A673 (cell line): ENCODE measurements at regions not wholly inside any gene's neighbourhood (a gene's known extent, or its start where the extent isn't known, plus 50 kb on each side); places are given as distances from the start of the nearest gene placed in this dataset.
"Not testable (repeated sequence)": the region's sequence is repeated elsewhere in the genome, so short reads cannot be mapped to it uniquely, and the experiment has no call there.

Experiments
- CTCF ChIP-seq: fragments of 300-800, 200-600 bp; sonication (generic); conservative IDR thresholded peaks from 2 replicates; pipeline ENCODE4 v1.5.1; 2017; ENCODE audit warnings: low read depth, mild to moderate bottlenecking, antibody characterized with exemption, low read length, moderate library complexity, mixed read lengths
- EZH2 ChIP-seq: fragments of 200-600 bp; sonication (generic); IDR thresholded peaks from 2 replicates; pipeline ENCODE4 v1.6.1; 2017; ENCODE audit warnings: borderline replicate concordance, low read depth, mild to moderate bottlenecking, mixed read lengths, antibody characterized with exemption, low read length; ENCODE audit not compliant: poor library complexity, severe bottlenecking

DNA sequence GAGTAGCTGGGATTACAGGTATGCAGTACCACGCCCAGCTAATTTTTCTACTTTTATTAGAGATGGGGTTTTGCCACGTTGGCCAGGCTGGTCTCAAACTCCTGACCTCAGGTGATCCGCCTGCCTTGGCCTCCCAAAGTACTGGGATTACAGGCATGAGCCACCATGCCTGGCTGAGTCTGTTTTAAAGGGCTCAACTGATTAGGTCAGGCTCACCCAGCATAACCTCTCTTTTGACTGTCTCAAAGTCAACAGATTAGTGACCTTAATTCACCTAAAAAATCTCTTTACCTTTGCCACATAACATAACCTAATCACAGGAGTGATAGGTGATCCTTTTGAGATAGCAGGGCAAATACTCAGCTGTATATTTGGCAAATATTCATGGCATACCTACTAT, 147.9 kb upstream of the EYA4 start:
- TF ChIP-seq CTCF, EZH2: not testable (repeated sequence)
